HepG2 (cell line): ENCODE measurements at regions not wholly inside any gene's neighbourhood (a gene's known extent, or its start where the extent isn't known, plus 50 kb on each side); places are given as distances from the start of the nearest gene placed in this dataset.
A peak's percentile ranks its signal among the peaks of the same experiment; 100 is the strongest.

Experiments used
- FOSL1 ChIP-seq: sonication (generic); formaldehyde crosslinking; IDR thresholded peaks from 2 replicates; pipeline ENCODE4 v1.9.0; 2021; ENCODE audit warnings: missing genetic modification reagents, borderline replicate concordance
- HOXA3 ChIP-seq: sonication (generic); formaldehyde crosslinking; IDR thresholded peaks from 2 replicates; pipeline ENCODE4 v1.5.0; 2020; ENCODE audit warnings: missing genetic modification reagents
- MAF1 ChIP-seq: sonication (generic); formaldehyde crosslinking; IDR thresholded peaks from 2 replicates; pipeline ENCODE4 v1.5.0; 2020; ENCODE audit warnings: missing genetic modification reagents, borderline replicate concordance
- MBD4 ChIP-seq: IDR thresholded peaks from 2 replicates; pipeline ENCODE4 v1.6.1; 2012; ENCODE audit warnings: low read length, inconsistent platforms, borderline replicate concordance
- MTA1 ChIP-seq: sonication (generic); formaldehyde crosslinking; IDR thresholded peaks from 2 replicates; pipeline ENCODE4 v1.4.0; 2020; ENCODE audit warnings: missing genetic modification reagents, mild to moderate bottlenecking, borderline replicate concordance
- REPIN1 ChIP-seq: sonication (generic); formaldehyde crosslinking; IDR thresholded peaks from 2 replicates; pipeline ENCODE4 v1.8.0; 2022; ENCODE audit warnings: missing genetic modification reagents, low read depth, mild to moderate bottlenecking, borderline replicate concordance
- SALL2 ChIP-seq: sonication (generic); formaldehyde crosslinking; IDR thresholded peaks from 2 replicates; pipeline ENCODE4 v1.8.1; 2023; ENCODE audit warnings: mild to moderate bottlenecking, missing genetic modification reagents, inconsistent platforms
- SATB2 ChIP-seq: sonication (generic); formaldehyde crosslinking; IDR thresholded peaks from 2 replicates; pipeline ENCODE4 v1.5.0; 2020; ENCODE audit warnings: missing genetic modification reagents
- ZBTB33 ChIP-seq: sonication (generic); formaldehyde crosslinking; IDR thresholded peaks from 2 replicates; pipeline ENCODE4 v1.4.0; 2020; ENCODE audit warnings: missing genetic modification reagents
- ZNF142 ChIP-seq: sonication (generic); formaldehyde crosslinking; IDR thresholded peaks from 2 replicates; pipeline ENCODE4 v1.4.0; 2020; ENCODE audit warnings: missing genetic modification reagents
- ZNF773 ChIP-seq: sonication (generic); formaldehyde crosslinking; IDR thresholded peaks from 2 replicates; pipeline ENCODE4 v1.4.0; 2020; ENCODE audit warnings: missing genetic modification reagents, borderline replicate concordance
- ZNF879 ChIP-seq: sonication (generic); formaldehyde crosslinking; IDR thresholded peaks from 2 replicates; pipeline ENCODE4 v1.8.1; 2023; ENCODE audit warnings: missing genetic modification reagents
- TF ChIP-seq, protein P1 (sequence below): sonication (generic); formaldehyde crosslinking; IDR thresholded peaks from 2 replicates; pipeline ENCODE4 v1.4.0; 2020; ENCODE audit warnings: missing genetic modification reagents
- TF ChIP-seq, protein P2 (sequence below), 2 experiments: sonication (generic) in 1 of 2; formaldehyde crosslinking in 1 of 2; IDR thresholded peaks; 2 replicates each; pipeline versions ENCODE4 v1.4.0 to v1.6.1; 2018 to 2020; ENCODE audit warnings: missing genetic modification reagents in 2 of 2, borderline replicate concordance in 1 of 2, low read depth in 1 of 2, mild to moderate bottlenecking in 1 of 2, missing biosample characterization in 1 of 2
- TF ChIP-seq, protein P3 (sequence below): sonication (generic); formaldehyde crosslinking; IDR thresholded peaks from 2 replicates; pipeline ENCODE4 v1.4.0; 2020; ENCODE audit warnings: mild to moderate bottlenecking, missing genetic modification reagents

DNA sequence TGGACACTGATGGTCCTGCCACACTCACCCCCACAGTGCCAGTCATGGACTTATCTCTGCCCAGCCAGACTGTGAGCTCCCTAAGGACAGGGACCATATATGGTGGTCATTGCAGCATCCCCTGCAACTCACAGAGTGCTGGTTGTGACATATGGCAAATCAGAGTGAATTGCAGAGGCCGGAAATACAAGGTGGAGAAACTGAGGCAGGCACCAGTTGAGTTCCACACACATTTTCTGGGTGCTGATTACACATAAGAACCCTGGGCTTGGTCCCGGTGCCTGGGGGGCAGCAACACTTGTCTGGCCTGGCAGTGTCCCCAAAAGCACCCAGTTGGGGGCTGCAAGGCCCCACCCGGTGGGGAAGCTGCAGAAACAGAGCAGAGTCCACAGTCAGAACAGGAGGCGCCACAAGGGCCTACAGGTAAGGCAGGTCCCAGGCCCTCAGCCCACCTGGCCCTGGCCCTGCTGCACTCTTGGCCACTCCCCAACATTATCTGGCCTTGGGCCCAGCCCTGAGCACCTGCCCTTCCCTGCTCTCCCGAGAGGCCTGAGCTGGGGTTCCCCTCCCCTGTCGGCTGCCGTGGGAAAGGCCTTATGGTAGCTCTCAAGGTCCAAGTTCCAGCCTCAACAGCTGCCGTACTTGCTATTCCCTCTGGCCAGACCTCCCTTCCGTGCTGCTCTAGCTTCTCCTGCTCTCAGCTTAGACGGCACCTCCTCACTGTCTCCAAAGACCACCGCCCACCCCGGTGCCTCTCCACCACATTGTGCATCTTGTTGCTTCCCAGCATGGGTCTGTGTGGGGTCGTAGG, 140.8 kb upstream of the PTPN1 start (continued):
- TF ChIP-seq, protein P1, sequence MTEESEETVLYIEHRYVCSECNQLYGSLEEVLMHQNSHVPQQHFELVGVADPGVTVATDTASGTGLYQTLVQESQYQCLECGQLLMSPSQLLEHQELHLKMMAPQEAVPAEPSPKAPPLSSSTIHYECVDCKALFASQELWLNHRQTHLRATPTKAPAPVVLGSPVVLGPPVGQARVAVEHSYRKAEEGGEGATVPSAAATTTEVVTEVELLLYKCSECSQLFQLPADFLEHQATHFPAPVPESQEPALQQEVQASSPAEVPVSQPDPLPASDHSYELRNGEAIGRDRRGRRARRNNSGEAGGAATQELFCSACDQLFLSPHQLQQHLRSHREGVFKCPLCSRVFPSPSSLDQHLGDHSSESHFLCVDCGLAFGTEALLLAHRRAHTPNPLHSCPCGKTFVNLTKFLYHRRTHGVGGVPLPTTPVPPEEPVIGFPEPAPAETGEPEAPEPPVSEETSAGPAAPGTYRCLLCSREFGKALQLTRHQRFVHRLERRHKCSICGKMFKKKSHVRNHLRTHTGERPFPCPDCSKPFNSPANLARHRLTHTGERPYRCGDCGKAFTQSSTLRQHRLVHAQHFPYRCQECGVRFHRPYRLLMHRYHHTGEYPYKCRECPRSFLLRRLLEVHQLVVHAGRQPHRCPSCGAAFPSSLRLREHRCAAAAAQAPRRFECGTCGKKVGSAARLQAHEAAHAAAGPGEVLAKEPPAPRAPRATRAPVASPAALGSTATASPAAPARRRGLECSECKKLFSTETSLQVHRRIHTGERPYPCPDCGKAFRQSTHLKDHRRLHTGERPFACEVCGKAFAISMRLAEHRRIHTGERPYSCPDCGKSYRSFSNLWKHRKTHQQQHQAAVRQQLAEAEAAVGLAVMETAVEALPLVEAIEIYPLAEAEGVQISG, result peak; percentile 66
- TF ChIP-seq MBD4, result no peak
- no peak; the same call in 1 of the 2 replicates for TF ChIP-seq MTA1 (CRISPR knock-in tag)
- TF ChIP-seq ZNF879 (CRISPR knock-in tag), result no peak
- TF ChIP-seq REPIN1 (CRISPR knock-in tag), result peak; percentile 78; the same call in 1 of the 2 replicates
- no peak for TF ChIP-seq MAF1
- peak; percentile 68 for TF ChIP-seq ZNF142 (CRISPR knock-in tag)
- no peak for TF ChIP-seq ZBTB33 (CRISPR knock-in tag)
- peak; percentile 14 for TF ChIP-seq SALL2
- TF ChIP-seq FOSL1, result no peak
- 0 out of 2 replicates have a peak, but pooled peaks have one; percentile 52 for TF ChIP-seq ZNF773 (CRISPR knock-in tag)
- TF ChIP-seq, protein P2, sequence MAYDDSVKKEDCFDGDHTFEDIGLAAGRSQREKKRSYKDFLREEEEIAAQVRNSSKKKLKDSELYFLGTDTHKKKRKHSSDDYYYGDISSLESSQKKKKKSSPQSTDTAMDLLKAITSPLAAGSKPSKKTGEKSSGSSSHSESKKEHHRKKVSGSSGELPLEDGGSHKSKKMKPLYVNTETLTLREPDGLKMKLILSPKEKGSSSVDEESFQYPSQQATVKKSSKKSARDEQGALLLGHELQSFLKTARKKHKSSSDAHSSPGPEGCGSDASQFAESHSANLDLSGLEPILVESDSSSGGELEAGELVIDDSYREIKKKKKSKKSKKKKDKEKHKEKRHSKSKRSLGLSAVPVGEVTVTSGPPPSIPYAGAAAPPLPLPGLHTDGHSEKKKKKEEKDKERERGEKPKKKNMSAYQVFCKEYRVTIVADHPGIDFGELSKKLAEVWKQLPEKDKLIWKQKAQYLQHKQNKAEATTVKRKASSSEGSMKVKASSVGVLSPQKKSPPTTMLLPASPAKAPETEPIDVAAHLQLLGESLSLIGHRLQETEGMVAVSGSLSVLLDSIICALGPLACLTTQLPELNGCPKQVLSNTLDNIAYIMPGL (CRISPR knock-in tag; IDR thresholded peaks at IDR 0.05; ENCODE audit: borderline replicate concordance in 1 of 2, low read depth in 1 of 2), result no peak; a peak in 1 of 4 replicates
- TF ChIP-seq, protein P3, sequence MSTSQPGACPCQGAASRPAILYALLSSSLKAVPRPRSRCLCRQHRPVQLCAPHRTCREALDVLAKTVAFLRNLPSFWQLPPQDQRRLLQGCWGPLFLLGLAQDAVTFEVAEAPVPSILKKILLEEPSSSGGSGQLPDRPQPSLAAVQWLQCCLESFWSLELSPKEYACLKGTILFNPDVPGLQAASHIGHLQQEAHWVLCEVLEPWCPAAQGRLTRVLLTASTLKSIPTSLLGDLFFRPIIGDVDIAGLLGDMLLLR (CRISPR knock-in tag), result no peak
- no peak; the same call in 1 of the 2 replicates for TF ChIP-seq SATB2
- peak; percentile 85 for TF ChIP-seq HOXA3 (CRISPR knock-in tag)
